SK-N-SH treated with all-trans-retinoic acid at 6 μM for 48 hours (cell line): ENCODE measurements at regions not wholly inside any gene's neighbourhood (a gene's known extent, or its start where the extent isn't known, plus 50 kb on each side); places are given as distances from the start of the nearest gene placed in this dataset.

Experiments used
- ATAC-seq: fragments of 200-7000 bp; cut with Tn5 transposase; 3 replicates; pipeline ENCODE4 v1.9.1; 2020; ENCODE audit warnings: mild to moderate bottlenecking, moderate library complexity
- ARNTL ChIP-seq: fragments of 450-650 bp; formaldehyde crosslinking; IDR thresholded peaks from 2 replicates; pipeline ENCODE4 v1.5.0; 2020; ENCODE audit warnings: low read depth, mild to moderate bottlenecking, moderate library complexity, borderline replicate concordance
- CREB5 ChIP-seq: fragments of 250-450 bp; sonication (Bioruptor Pico); IDR thresholded peaks from 2 replicates; pipeline ENCODE4 v1.5.1; 2020; ENCODE audit warnings: low read depth, mild to moderate bottlenecking, moderate library complexity
- CSDC2 ChIP-seq: fragments of 250-450 bp; sonication (Bioruptor Pico); IDR thresholded peaks from 2 replicates; pipeline ENCODE4 v1.5.0; 2020; ENCODE audit warnings: mild to moderate bottlenecking, moderate library complexity
- CSRNP3 ChIP-seq: fragments of 250-450 bp; sonication (Bioruptor Pico); IDR thresholded peaks from 2 replicates; pipeline ENCODE4 v1.5.1; 2021; ENCODE audit warnings: mild to moderate bottlenecking, moderate library complexity
- ESRRG ChIP-seq: fragments of 250-450 bp; sonication (Bioruptor Pico); IDR thresholded peaks from 2 replicates; pipeline ENCODE4 v1.6.1; 2021; ENCODE audit warnings: mild to moderate bottlenecking
- GLIS3 ChIP-seq: fragments of 250-450 bp; sonication (Bioruptor Pico); IDR thresholded peaks from 2 replicates; pipeline ENCODE4 v1.5.0; 2020; ENCODE audit warnings: mild to moderate bottlenecking, moderate library complexity
- ISL1 ChIP-seq: fragments of 250-450 bp; sonication (Bioruptor Pico); IDR thresholded peaks from 2 replicates; pipeline ENCODE4 v2.1.2; 2022; ENCODE audit warnings: mild to moderate bottlenecking, moderate library complexity
- OSR1 ChIP-seq: fragments of 250-450 bp; sonication (Bioruptor Pico); IDR thresholded peaks from 2 replicates; pipeline ENCODE4 v1.8.0; 2022; ENCODE audit warnings: moderate library complexity, mild to moderate bottlenecking, inconsistent platforms
- PATZ1 ChIP-seq: fragments of 250-450 bp; sonication (Bioruptor Pico); IDR thresholded peaks from 2 replicates; pipeline ENCODE4 v1.8.0; 2020; ENCODE audit warnings: mild to moderate bottlenecking, moderate library complexity, borderline replicate concordance
- PPARA ChIP-seq: fragments of 250-450 bp; sonication (Bioruptor Pico); IDR thresholded peaks from 2 replicates; pipeline ENCODE4 v1.5.0; 2020; ENCODE audit warnings: mild to moderate bottlenecking, borderline replicate concordance
- SNAI2 ChIP-seq: fragments of 250-450 bp; sonication (Bioruptor Pico); IDR thresholded peaks from 2 replicates; pipeline ENCODE4 v1.5.0; 2020; ENCODE audit warnings: mild to moderate bottlenecking, moderate library complexity
- TCF4 ChIP-seq: fragments of 250-450 bp; sonication (Bioruptor Pico); IDR thresholded peaks from 2 replicates; pipeline ENCODE4 v1.8.0; 2021; ENCODE audit warnings: mild to moderate bottlenecking, moderate library complexity, borderline replicate concordance
- TOX ChIP-seq: fragments of 250-450 bp; sonication (Bioruptor Pico); IDR thresholded peaks from 2 replicates; pipeline ENCODE4 v1.8.0; 2021; ENCODE audit warnings: mild to moderate bottlenecking, moderate library complexity, borderline replicate concordance
- ZC3H10 ChIP-seq: fragments of 250-450 bp; sonication (Bioruptor Pico); IDR thresholded peaks from 2 replicates; pipeline ENCODE4 v1.5.1; 2021; ENCODE audit warnings: mild to moderate bottlenecking, moderate library complexity
- ZFP3 ChIP-seq: fragments of 250-450 bp; sonication (Bioruptor Pico); IDR thresholded peaks from 2 replicates; pipeline ENCODE4 v1.5.0; 2020; ENCODE audit warnings: mild to moderate bottlenecking, moderate library complexity
- ZFP30 ChIP-seq: fragments of 450-650 bp; formaldehyde crosslinking; IDR thresholded peaks from 2 replicates; pipeline ENCODE4 v1.5.0; 2022; ENCODE audit warnings: mild to moderate bottlenecking, moderate library complexity
- ZNF565 ChIP-seq: fragments of 450-650 bp; formaldehyde crosslinking; conservative IDR thresholded peaks from 2 replicates; pipeline ENCODE4 v1.5.0; 2020; ENCODE audit warnings: low read depth, mild to moderate bottlenecking, moderate library complexity
- ZNF70 ChIP-seq: fragments of 450-650 bp; formaldehyde crosslinking; IDR thresholded peaks from 2 replicates; pipeline ENCODE4 v1.5.0; 2020; ENCODE audit warnings: mild to moderate bottlenecking, moderate library complexity
- ZNF8 ChIP-seq: fragments of 450-650 bp; formaldehyde crosslinking; IDR thresholded peaks from 2 replicates; pipeline ENCODE4 v1.5.0; 2020; ENCODE audit warnings: mild to moderate bottlenecking, moderate library complexity
- TF ChIP-seq, protein P1 (sequence below): fragments of 250-450 bp; sonication (Bioruptor Pico); IDR thresholded peaks from 2 replicates; pipeline ENCODE4 v1.5.0; 2020; ENCODE audit warnings: mild to moderate bottlenecking, moderate library complexity
- TF ChIP-seq, protein P2 (sequence below): fragments of 250-450 bp; sonication (Bioruptor Pico); IDR thresholded peaks from 2 replicates; pipeline ENCODE4 v1.8.0; 2021; ENCODE audit warnings: low read depth, mild to moderate bottlenecking, moderate library complexity, borderline replicate concordance

GRCh38 chr5:60540856-60541805 is 158.8 kb downstream of the DEPDC1B start:
- TF ChIP-seq CSRNP3 (no peak), ZNF565 (no peak), ZNF70 (no peak), PATZ1 (no peak), PPARA (no peak), TOX (CRISPR knock-in tag) (no peak), GLIS3 (no peak), ZFP3 (CRISPR knock-in tag) (no peak), SNAI2 (no peak), ZNF8 (CRISPR knock-in tag) (no peak), OSR1 (CRISPR knock-in tag) (no peak), ZC3H10 (CRISPR knock-in tag) (no peak), ESRRG (no peak), ARNTL (no peak), CSDC2 (no peak), CREB5 (CRISPR knock-in tag) (no peak)
- TF ChIP-seq, protein P1, sequence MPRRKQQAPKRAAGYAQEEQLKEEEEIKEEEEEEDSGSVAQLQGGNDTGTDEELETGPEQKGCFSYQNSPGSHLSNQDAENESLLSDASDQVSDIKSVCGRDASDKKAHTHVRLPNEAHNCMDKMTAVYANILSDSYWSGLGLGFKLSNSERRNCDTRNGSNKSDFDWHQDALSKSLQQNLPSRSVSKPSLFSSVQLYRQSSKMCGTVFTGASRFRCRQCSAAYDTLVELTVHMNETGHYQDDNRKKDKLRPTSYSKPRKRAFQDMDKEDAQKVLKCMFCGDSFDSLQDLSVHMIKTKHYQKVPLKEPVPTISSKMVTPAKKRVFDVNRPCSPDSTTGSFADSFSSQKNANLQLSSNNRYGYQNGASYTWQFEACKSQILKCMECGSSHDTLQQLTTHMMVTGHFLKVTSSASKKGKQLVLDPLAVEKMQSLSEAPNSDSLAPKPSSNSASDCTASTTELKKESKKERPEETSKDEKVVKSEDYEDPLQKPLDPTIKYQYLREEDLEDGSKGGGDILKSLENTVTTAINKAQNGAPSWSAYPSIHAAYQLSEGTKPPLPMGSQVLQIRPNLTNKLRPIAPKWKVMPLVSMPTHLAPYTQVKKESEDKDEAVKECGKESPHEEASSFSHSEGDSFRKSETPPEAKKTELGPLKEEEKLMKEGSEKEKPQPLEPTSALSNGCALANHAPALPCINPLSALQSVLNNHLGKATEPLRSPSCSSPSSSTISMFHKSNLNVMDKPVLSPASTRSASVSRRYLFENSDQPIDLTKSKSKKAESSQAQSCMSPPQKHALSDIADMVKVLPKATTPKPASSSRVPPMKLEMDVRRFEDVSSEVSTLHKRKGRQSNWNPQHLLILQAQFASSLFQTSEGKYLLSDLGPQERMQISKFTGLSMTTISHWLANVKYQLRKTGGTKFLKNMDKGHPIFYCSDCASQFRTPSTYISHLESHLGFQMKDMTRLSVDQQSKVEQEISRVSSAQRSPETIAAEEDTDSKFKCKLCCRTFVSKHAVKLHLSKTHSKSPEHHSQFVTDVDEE (CRISPR knock-in tag): no peak
- TF ChIP-seq, protein P2, sequence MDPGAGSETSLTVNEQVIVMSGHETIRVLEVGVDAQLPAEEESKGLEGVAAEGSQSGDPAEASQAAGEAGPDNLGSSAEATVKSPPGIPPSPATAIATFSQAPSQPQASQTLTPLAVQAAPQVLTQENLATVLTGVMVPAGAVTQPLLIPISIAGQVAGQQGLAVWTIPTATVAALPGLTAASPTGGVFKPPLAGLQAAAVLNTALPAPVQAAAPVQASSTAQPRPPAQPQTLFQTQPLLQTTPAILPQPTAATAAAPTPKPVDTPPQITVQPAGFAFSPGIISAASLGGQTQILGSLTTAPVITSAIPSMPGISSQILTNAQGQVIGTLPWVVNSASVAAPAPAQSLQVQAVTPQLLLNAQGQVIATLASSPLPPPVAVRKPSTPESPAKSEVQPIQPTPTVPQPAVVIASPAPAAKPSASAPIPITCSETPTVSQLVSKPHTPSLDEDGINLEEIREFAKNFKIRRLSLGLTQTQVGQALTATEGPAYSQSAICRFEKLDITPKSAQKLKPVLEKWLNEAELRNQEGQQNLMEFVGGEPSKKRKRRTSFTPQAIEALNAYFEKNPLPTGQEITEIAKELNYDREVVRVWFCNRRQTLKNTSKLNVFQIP: no peak
- ATAC-seq: no peak

GRCh38 chr5:60538955-60539866 is 160.8 kb downstream of the DEPDC1B start:
- no peak for ATAC-seq
- no peak for TF ChIP-seq ZFP30
- no peak for TF ChIP-seq ISL1 (CRISPR knock-in tag)
- TF ChIP-seq ESRRG: no peak
- no peak for TF ChIP-seq ARNTL
- no peak for TF ChIP-seq TCF4
- TF ChIP-seq ZFP3 (CRISPR knock-in tag): no peak
- TF ChIP-seq CSRNP3: no peak
- TF ChIP-seq ZC3H10 (CRISPR knock-in tag): no peak
- TF ChIP-seq, protein P1 (CRISPR knock-in tag): no peak
- no peak for TF ChIP-seq PATZ1
- TF ChIP-seq SNAI2: no peak
- no peak for TF ChIP-seq OSR1 (CRISPR knock-in tag)
- TF ChIP-seq GLIS3: no peak
- no peak for TF ChIP-seq ZNF565
